GM19023 (cell line): ENCODE measurements at regions not wholly inside any gene's neighbourhood (a gene's known extent, or its start where the extent isn't known, plus 50 kb on each side); places are given as distances from the start of the nearest gene placed in this dataset.
"Not testable (repeated sequence)": the region's sequence is repeated elsewhere in the genome, so short reads cannot be mapped to it uniquely, and the experiment has no call there.

Source experiments
- ATAC-seq: cut with Tn5 transposase; IDR thresholded peaks from one replicate; pipeline ENCODE4 v1.9.1; 2021; ENCODE audit warnings: mild to moderate bottlenecking, moderate library complexity; ENCODE audit not compliant: unreplicated experiment

GRCh38 chr2:194602750-194603149 is 1054.3 kb upstream of the SLC39A10 start:
- no peak for ATAC-seq

- no peak for ATAC-seq
Observed at GRCh38 chr2:194591192-194591591, 1065.8 kb upstream of the SLC39A10 start.

GRCh38 chr2:194587739-194588270 is 1069.2 kb upstream of the SLC39A10 start:
- ATAC-seq: no peak

GRCh38 chr2:194567661-194568017 is 1089.4 kb upstream of the SLC39A10 start:
- ATAC-seq: peak; percentile 33

- ATAC-seq: peak; percentile 89
Observed at GRCh38 chr2:194566907-194567660, 1089.9 kb upstream of the SLC39A10 start.

GRCh38 chr2:194564422-194564821 is 1092.6 kb upstream of the SLC39A10 start:
- ATAC-seq: no peak

- ATAC-seq: no peak
Observed at GRCh38 chr2:194562329-194562728, 1094.7 kb upstream of the SLC39A10 start.

GRCh38 chr2:194559964-194560363 is 1097.1 kb upstream of the SLC39A10 start:
- no peak for ATAC-seq

GRCh38 chr2:194559523-194559922 is 1097.5 kb upstream of the SLC39A10 start:
- no peak for ATAC-seq

GRCh38 chr2:194557993-194558392 is 1099.0 kb upstream of the SLC39A10 start:
- no peak for ATAC-seq

- no peak for ATAC-seq
Observed at GRCh38 chr2:194556629-194557028, 1100.4 kb upstream of the SLC39A10 start.

GRCh38 chr2:194553980-194554379 is 1103.0 kb upstream of the SLC39A10 start:
- ATAC-seq: no peak

GRCh38 chr2:194550702-194551101 is 1106.3 kb upstream of the SLC39A10 start:
- no peak for ATAC-seq

- ATAC-seq: no peak
Observed at GRCh38 chr2:194549387-194549786, 1107.6 kb upstream of the SLC39A10 start.

- ATAC-seq: no peak
Observed at GRCh38 chr2:194545978-194546377, 1111.0 kb upstream of the SLC39A10 start.

GRCh38 chr2:194539425-194539824 is 1117.6 kb upstream of the SLC39A10 start:
- ATAC-seq: no peak

GRCh38 chr2:194526121-194526520 is 1130.9 kb upstream of the SLC39A10 start:
- ATAC-seq: no peak

- no peak for ATAC-seq
Observed at GRCh38 chr2:194514281-194514680, 1142.7 kb upstream of the SLC39A10 start.

GRCh38 chr2:194511070-194511469 is 1146.0 kb upstream of the SLC39A10 start:
- not testable (repeated sequence) for ATAC-seq

- ATAC-seq: not testable (repeated sequence)
Observed at GRCh38 chr2:194504876-194505275, 1152.2 kb upstream of the SLC39A10 start.

GRCh38 chr2:194495046-194495445 is 1162.0 kb upstream of the SLC39A10 start:
- no peak for ATAC-seq

- no peak for ATAC-seq
Observed at GRCh38 chr2:194494401-194494800, 1162.6 kb upstream of the SLC39A10 start.
